ENCODE measurements at regions not wholly inside any gene's neighbourhood (a gene's known extent, or its start where the extent isn't known, plus 50 kb on each side); places are given as distances from the start of the nearest gene placed in this dataset.
"Not testable (repeated sequence)": the region's sequence is repeated elsewhere in the genome, so short reads cannot be mapped to it uniquely, and the experiment has no call there.

GRCh38 chr7:81298951-81299666, 380.3 kb upstream of the SEMA3C start:
- Histone ChIP-seq H3K9me3 (ENCODE audit: insufficient read depth, low read length) (no peaks in the 10 kb centered on the region), H3K4me1 (ENCODE audit: insufficient read depth, insufficient read length) (no peaks in the 10 kb centered on the region), H3K4me3 (ENCODE audit: insufficient read length, low read depth) (no peak overlapping the region), H3K36me3 (ENCODE audit: insufficient read depth, insufficient read length, low read length) (no peaks in the 10 kb centered on the region), H3K9ac (ENCODE audit: insufficient read length, low read depth) (no peak overlapping the region), H3K27me3 (ENCODE audit: insufficient read depth, insufficient read length) (no peaks in the 10 kb centered on the region)
- no peak for TF ChIP-seq SUZ12 (IDR thresholded peaks at IDR 0.05; ENCODE audit: extremely low read depth, insufficient read depth, insufficient read length)
- TF ChIP-seq ZNF274 (IDR thresholded peaks at IDR 0.05; ENCODE audit: low read depth, low read length), result no peak
- TF ChIP-seq YY1 (IDR thresholded peaks at IDR 0.05; ENCODE audit: insufficient read depth, insufficient read length), result no peak
- no peak for DNase-seq (ENCODE audit: low read depth, low spot score)

- DNase-seq (ENCODE audit: low read depth, low spot score), result no peak
- TF ChIP-seq ZNF274 (IDR thresholded peaks at IDR 0.05; ENCODE audit: low read depth, low read length), result no peak
- no peak for TF ChIP-seq YY1 (IDR thresholded peaks at IDR 0.05; ENCODE audit: insufficient read depth, insufficient read length)
- H3K27me3 ChIP-seq (ENCODE audit: insufficient read depth, insufficient read length), result no peaks in the 10 kb centered on the region
These were observed 378.5 kb upstream of the SEMA3C start for GRCh38 chr7:81297317-81297716.

GRCh38 chr7:81296726-81297125, 377.9 kb upstream of the SEMA3C start:
- Histone ChIP-seq H3K9me3 (ENCODE audit: insufficient read depth, low read length) (no peaks in the 10 kb centered on the region), H3K9ac (ENCODE audit: insufficient read length, low read depth) (no peak overlapping the region), H3K27me3 (ENCODE audit: insufficient read depth, insufficient read length) (no peaks in the 10 kb centered on the region), H3K4me1 (ENCODE audit: insufficient read depth, insufficient read length) (no peaks in the 10 kb centered on the region), H3K4me3 (ENCODE audit: insufficient read length, low read depth) (no peak overlapping the region), H3K36me3 (ENCODE audit: insufficient read depth, insufficient read length, low read length) (no peaks in the 10 kb centered on the region)
- no peak for TF ChIP-seq YY1 (IDR thresholded peaks at IDR 0.05; ENCODE audit: insufficient read depth, insufficient read length)
- no peak for TF ChIP-seq SUZ12 (IDR thresholded peaks at IDR 0.05; ENCODE audit: extremely low read depth, insufficient read depth, insufficient read length)
- no peak for TF ChIP-seq ZNF274 (IDR thresholded peaks at IDR 0.05; ENCODE audit: low read depth, low read length)
- no peak for DNase-seq (ENCODE audit: low read depth, low spot score)

More at GRCh38 chr7:81297317-81297716, 378.5 kb upstream of the SEMA3C start:
- no peaks in the 10 kb centered on the region for H3K9me3 ChIP-seq (ENCODE audit: insufficient read depth, low read length)
- H3K36me3 ChIP-seq (ENCODE audit: insufficient read depth, insufficient read length, low read length), result no peaks in the 10 kb centered on the region
- H3K9ac ChIP-seq (ENCODE audit: insufficient read length, low read depth), result no peak overlapping the region
- H3K4me3 ChIP-seq (ENCODE audit: insufficient read length, low read depth), result no peak overlapping the region
- H3K4me1 ChIP-seq (ENCODE audit: insufficient read depth, insufficient read length), result no peaks in the 10 kb centered on the region

- no peak for TF ChIP-seq ZNF274 (IDR thresholded peaks at IDR 0.05; ENCODE audit: low read depth, low read length)
- no peak for DNase-seq (ENCODE audit: low read depth, low spot score)
- no peak overlapping the region for H3K4me3 ChIP-seq (ENCODE audit: insufficient read length, low read depth)
These were observed 376.2 kb upstream of the SEMA3C start for GRCh38 chr7:81294897-81295515.

GRCh38 chr7:81293806-81294205, 375.0 kb upstream of the SEMA3C start:
- TF ChIP-seq ZNF274 (IDR thresholded peaks at IDR 0.05; ENCODE audit: low read depth, low read length) (no peak), SUZ12 (IDR thresholded peaks at IDR 0.05; ENCODE audit: extremely low read depth, insufficient read depth, insufficient read length) (no peak), YY1 (IDR thresholded peaks at IDR 0.05; ENCODE audit: insufficient read depth, insufficient read length) (no peak)
- Histone ChIP-seq H3K4me1 (ENCODE audit: insufficient read depth, insufficient read length) (no peaks in the 10 kb centered on the region), H3K27me3 (ENCODE audit: insufficient read depth, insufficient read length) (no peaks in the 10 kb centered on the region), H3K4me3 (ENCODE audit: insufficient read length, low read depth) (no peak overlapping the region), H3K9ac (ENCODE audit: insufficient read length, low read depth) (no peak overlapping the region), H3K36me3 (ENCODE audit: insufficient read depth, insufficient read length, low read length) (no peaks in the 10 kb centered on the region), H3K9me3 (ENCODE audit: insufficient read depth, low read length) (no peaks in the 10 kb centered on the region)
- no peak for DNase-seq (ENCODE audit: low read depth, low spot score)

More at GRCh38 chr7:81294897-81295515, 376.2 kb upstream of the SEMA3C start:
- Histone ChIP-seq H3K27me3 (ENCODE audit: insufficient read depth, insufficient read length) (no peaks in the 10 kb centered on the region), H3K4me1 (ENCODE audit: insufficient read depth, insufficient read length) (no peaks in the 10 kb centered on the region), H3K9me3 (ENCODE audit: insufficient read depth, low read length) (no peaks in the 10 kb centered on the region), H3K36me3 (ENCODE audit: insufficient read depth, insufficient read length, low read length) (no peaks in the 10 kb centered on the region), H3K9ac (ENCODE audit: insufficient read length, low read depth) (no peak overlapping the region)

- not testable (repeated sequence) for H3K9ac ChIP-seq (ENCODE audit: insufficient read length, low read depth); H3K4me3 ChIP-seq (ENCODE audit: insufficient read length, low read depth)
These were observed 367.9 kb upstream of the SEMA3C start for GRCh38 chr7:81286754-81287153.

GRCh38 chr7:81285142-81285871, 366.5 kb upstream of the SEMA3C start:
- no peak overlapping the region for H3K9ac ChIP-seq (ENCODE audit: insufficient read length, low read depth)
- no peaks in the 10 kb centered on the region for H3K4me1 ChIP-seq (ENCODE audit: insufficient read depth, insufficient read length)
- TF ChIP-seq SUZ12 (IDR thresholded peaks at IDR 0.05; ENCODE audit: extremely low read depth, insufficient read depth, insufficient read length), result no peak
- TF ChIP-seq ZNF274 (IDR thresholded peaks at IDR 0.05; ENCODE audit: low read depth, low read length), result no peak
- no peak for TF ChIP-seq YY1 (IDR thresholded peaks at IDR 0.05; ENCODE audit: insufficient read depth, insufficient read length)
- H3K27me3 ChIP-seq (ENCODE audit: insufficient read depth, insufficient read length), result no peaks in the 10 kb centered on the region
- no peaks in the 10 kb centered on the region for H3K36me3 ChIP-seq (ENCODE audit: insufficient read depth, insufficient read length, low read length)
- H3K4me3 ChIP-seq (ENCODE audit: insufficient read length, low read depth), result no peak overlapping the region
- no peaks in the 10 kb centered on the region for H3K9me3 ChIP-seq (ENCODE audit: insufficient read depth, low read length)
- DNase-seq (ENCODE audit: low read depth, low spot score), result no peak

More at GRCh38 chr7:81286754-81287153, 367.9 kb upstream of the SEMA3C start:
- H3K9me3 ChIP-seq (ENCODE audit: insufficient read depth, low read length); DNase-seq (ENCODE audit: low read depth, low spot score); H3K4me1 ChIP-seq (ENCODE audit: insufficient read depth, insufficient read length); H3K27me3 ChIP-seq (ENCODE audit: insufficient read depth, insufficient read length); H3K36me3 ChIP-seq (ENCODE audit: insufficient read depth, insufficient read length, low read length): not testable (repeated sequence)
